ENCODE measurements at regions not wholly inside any gene's neighbourhood (a gene's known extent, or its start where the extent isn't known, plus 50 kb on each side); places are given as distances from the start of the nearest gene placed in this dataset.
"Not testable (repeated sequence)": the region's sequence is repeated elsewhere in the genome, so short reads cannot be mapped to it uniquely, and the experiment has no call there.

GRCh38 chr4:89506866-89507491 is 199.4 kb upstream of the GPRIN3 start:
- DNase-seq (ENCODE audit: low read depth in 4 of 4, low spot score in 1 of 4) = no peak

DNA sequence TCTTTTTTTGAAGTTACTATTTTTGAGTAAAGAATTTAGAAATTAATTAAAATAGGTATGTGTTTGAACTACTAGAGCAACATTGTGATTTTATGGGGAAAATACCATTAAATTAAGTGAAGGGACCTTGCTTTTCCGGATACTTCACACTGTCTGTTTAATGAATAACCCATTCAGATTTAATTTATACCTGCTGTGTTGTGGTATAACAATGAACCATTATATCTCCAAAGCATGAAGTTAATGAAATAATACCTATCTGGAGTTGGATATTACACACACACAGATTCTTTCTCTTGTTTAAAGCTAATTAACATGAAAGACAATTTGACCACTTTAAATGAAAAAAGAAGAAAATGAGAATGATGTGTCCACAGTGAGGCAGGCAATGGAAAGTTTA is 195.0 kb upstream of the GPRIN3 start:
- DNase-seq (ENCODE audit: low read depth in 4 of 4, low spot score in 1 of 4) = no peak

DNA sequence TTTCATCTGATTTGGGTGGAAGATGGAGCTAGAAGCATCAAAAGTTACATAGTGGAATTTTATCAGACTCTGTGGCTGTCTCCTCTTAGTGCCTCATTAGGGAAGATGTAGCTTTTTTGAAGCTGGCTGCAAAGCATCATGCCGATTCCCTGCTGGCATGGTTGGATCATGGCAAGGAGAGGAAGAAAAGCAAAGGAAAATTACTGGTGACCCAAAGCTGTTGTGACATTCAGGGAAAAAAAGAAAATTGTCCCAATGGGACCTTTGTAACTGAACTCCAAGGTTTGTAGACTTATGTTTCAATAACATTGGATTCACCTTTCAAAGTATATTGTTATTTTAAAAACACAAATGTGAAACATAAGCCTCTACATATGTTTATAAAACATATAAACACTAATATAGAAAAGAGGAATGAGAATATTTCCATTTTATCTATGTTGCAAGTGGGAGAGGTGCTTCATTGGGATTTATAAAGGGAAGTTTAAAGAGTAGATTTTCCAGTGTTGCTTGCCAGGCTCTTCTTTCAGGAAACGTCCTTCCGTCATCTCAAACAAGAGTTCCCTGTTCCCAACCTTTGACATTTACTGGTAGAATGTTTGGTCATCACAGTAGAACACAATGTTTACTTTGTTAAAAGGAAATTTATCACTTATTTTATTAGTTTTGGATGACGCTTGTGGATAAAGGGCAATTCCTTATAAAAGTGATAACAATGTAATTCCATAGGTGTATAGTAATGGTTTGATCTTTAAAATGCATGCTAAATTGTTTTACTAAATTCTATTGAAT is 190.1 kb upstream of the GPRIN3 start:
- no peak for DNase-seq (ENCODE audit: low read depth in 4 of 4, low spot score in 1 of 4)

DNA sequence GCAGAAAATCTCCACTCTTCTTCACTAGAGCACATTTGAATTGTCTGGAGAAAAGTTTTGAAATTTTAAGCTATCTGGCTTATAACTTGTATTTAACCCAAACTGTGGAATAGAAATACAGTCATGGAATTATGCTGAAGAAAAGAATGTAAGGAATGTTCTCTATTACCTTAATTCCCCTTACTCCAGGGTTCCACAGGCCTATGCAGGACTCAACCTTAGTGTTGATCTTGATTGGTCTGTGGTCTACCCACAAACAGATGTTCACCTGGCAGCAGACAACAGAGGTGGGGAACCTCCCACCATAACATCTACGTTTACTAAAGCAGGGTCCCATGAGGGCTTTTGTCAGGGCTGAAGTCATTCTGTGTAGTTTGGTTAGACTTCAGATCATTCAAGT is 189.3 kb upstream of the GPRIN3 start:
- no peak for DNase-seq (ENCODE audit: low read depth in 4 of 4, low spot score in 1 of 4)

DNA sequence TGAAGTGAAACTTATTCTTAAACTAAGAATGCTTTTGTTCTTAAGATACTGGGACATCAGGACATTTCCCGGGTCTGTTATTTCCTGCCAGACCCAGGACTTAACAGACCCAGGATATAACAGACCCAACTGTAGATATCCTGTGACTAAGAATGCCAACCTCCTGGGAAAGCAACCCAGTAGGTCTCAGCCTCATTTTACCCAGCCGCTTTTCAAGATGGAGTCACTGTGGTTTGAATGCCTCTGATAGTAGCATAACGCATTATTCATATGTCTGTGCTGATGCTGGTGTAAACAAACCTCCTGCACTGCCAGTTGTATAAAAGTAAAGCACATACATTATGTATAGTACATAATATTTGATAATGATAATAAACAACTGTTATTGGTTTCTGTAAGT is 185.8 kb upstream of the GPRIN3 start:
- DNase-seq (ENCODE audit: low read depth in 4 of 4, low spot score in 1 of 4) = no peak

DNA sequence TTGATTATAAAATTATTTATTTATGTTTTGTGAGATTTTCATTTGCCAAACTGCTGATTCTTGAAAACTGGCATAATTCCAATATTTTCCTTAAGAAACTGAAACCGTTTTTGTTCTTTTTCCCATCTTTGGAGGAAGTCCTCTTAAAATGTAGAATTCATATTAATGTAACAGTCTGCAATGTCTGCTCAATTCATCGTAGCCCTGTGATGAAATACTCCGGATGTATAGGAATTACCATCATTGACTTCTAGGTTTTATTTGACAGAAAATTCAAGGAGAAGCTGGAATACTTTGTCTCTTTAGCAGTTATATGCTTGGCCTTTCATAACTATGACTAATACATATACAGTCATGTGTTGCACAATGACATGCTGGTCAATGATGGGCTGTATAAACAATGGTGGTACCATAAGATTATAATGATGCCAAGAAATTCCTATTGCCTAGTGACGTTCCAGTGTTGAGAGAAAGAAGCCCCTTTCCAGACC is 185.0 kb upstream of the GPRIN3 start:
- no peak for DNase-seq (ENCODE audit: low read depth in 4 of 4, low spot score in 1 of 4)

DNA sequence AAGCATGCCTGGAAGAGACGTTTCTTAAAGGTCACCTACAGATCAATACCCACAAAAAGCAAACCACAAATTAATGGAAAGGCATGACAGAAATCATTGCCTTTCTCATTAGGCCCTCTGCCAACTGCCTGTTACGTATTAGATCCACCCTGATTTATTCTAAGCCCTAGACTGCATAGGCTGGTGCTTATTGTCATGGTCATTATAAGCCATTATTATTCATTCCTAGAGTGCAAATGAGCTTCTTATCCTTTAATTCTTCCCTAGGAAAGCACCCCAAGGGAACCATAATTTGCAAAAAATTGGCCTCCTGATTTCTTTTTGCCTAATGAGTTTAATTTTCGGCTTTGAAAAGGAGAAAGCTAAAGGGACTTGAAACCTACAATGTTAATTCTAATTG is 184.2 kb upstream of the GPRIN3 start:
- DNase-seq (ENCODE audit: low read depth in 4 of 4, low spot score in 1 of 4) = no peak

DNA sequence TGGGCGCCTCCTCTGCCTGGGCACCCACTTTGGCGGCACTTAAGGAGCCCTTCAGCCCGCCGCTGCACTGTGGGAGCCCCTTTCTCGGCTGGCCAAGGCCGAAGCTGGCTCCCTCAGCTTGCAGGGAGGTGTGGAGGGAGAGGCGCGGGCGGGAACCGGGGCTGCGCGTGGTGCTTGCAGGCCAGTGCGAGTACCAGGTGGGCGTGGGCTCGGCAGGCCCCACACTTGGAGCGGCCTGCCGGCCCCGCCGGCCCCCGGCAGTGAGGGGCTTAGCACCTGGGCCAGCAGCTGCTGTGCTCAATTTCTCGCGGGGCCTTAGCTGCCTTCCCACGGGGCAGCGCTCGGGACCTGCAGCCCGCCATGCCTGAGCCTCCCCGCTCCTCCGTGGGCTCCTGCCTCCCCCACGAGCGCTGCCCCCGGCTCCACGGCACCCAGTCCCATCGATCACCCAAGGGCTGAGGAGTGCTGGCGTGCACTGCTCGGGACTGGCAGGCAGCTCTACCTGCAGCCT is 182.4 kb upstream of the GPRIN3 start:
- DNase-seq (ENCODE audit: low read depth in 4 of 4, low spot score in 1 of 4) = not testable (repeated sequence)

DNA sequence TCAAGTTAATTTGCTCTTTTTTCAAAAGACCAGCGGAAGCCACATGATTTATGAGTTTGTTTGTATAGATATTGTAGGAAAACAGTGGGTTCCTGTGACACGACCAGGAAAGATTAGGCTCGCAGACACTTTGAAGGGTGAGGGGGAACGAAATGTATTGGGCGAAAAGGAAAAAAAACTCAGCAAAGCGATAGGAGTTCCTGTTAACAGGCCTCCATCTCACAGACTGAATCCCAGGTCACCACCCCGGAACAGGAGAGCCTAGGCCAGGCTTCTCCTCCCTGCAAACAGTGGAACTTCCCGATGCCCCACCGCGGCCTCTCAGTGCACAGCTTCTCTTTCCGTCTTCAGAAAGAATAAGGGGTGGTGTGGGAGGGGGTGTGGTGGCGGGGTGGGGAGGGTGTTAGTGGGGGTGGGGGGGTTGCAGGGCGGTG is 181.8 kb upstream of the GPRIN3 start:
- DNase-seq (ENCODE audit: low read depth in 4 of 4, low spot score in 1 of 4) = no peak

DNA sequence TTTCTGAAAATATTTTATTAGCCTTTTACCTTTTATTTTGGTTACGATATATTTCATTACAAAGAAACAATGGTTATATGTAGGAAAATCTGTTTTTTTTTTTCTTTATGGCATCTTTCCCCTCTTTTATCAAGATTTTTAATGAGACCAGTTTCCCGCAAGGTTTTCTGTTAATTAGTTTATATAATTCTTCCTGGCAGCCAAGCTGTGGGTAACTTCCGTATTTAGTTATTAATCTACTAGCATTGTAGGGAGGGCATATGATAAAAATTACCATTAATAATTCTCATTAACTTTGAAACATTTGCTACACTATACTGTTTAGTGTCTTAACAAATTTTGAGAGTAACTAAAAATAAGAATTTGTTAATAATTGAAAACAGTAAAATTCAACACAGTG is 181.1 kb upstream of the GPRIN3 start:
- no peak for DNase-seq (ENCODE audit: low read depth in 4 of 4, low spot score in 1 of 4)

DNA sequence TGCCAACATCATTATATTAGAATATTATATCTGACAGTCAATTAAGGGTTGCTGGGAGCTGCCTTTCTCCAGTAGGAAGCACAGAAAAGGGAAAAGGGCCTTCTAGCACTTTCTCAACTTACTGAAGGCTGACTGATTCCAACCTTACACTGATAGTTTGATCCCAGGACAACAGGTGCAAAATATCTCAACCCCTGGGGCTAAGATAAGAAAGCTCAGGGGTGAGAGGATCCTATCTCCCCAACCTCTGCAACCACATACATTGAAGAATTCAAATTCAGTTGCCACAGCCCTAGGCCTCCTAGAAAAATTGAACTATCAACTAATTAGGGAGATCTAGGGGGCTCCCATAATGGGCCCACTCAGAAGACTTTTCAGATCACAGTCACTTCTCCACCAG is 179.1 kb upstream of the GPRIN3 start:
- no peak for DNase-seq (ENCODE audit: low read depth in 4 of 4, low spot score in 1 of 4)

DNA sequence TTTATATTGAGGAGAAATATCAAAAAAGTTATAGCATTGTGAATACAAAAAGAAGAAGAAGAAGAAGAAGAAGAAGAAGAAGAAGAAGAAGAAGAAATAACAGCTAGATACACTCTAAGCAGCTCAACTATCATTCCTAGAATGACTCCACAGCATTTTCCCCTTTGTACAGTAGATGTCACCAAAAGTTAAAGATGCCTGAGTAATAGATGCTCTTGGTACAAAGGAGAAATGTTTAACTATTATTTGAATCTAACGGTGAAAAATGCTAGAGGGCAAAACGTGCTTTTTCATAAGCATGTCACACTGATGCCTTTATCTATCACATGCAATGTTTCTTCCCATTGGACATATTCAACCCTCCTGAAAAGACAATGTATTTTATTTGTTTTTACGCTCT is 178.4 kb upstream of the GPRIN3 start:
- DNase-seq (ENCODE audit: low read depth in 4 of 4, low spot score in 1 of 4) = no peak

DNA sequence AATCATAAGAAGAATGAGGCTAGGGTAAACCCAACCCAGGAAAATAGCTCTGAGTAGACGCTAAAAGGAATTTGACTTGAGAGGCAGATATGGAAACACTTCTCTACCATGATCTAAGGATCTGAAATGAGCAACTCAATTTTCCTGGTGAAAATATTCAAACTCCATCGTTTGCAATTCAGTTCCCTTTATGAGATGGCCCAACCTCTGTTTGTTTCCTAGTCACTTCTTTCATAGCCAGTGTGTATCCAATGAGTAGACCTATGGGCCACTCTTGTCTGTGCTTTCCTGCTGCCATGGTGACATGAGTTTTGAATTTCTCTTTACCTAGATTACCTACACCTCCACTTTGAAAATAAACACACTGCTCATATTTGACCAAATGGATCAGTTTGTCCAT is 176.2 kb upstream of the GPRIN3 start:
- DNase-seq (ENCODE audit: low read depth in 4 of 4, low spot score in 1 of 4) = no peak

DNA sequence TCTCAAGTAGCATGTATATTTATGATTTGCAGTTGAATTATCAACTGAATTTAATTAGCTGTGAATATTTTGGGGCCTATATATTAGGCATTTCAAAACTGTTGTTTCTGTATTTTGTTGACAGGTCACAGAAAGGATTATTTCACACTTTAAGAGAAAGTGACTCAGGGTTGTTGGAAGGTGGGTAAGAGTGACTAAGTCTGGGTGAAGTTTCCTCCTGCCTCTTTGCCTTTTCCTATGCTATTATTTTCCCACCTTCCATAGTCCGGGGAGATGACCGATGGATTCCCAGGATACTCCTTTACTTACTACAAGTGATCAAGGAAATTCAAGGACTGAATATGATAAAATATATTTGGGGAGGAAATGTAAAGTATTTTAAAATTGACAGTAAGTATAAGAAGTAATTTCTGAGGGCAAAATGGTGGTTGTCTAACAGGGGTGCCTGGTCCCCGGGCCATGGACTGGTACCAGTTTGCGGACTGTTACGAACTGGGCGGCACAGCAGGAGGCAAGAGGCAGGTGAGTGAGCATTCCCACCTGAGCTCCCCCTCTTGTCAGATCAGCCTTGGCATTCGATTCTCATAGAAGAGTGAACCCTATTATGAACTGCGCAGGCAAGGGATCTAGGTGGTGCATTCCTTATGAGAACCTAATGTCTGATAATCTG is 175.5 kb upstream of the GPRIN3 start:
- DNase-seq (ENCODE audit: low read depth in 4 of 4, low spot score in 1 of 4) = no peak

DNA sequence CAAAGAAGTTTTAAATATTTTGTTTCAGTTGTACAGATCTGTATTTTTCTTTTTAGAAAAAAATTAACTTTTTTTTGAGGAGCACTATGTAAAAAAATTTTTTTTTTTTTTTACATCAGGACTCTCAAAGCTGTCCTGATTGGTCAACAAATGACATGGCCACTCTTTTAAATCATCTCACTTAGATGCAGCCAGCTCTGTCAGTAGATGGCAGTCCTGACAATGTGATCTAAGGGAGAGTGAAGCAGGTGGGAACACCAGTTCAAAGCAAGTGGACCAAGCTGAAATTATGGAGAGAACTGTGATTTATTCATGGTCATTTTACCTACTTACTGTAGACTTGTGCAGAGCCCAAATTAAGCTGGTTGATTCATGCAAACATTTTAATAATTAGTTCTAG is 174.7 kb upstream of the GPRIN3 start:
- no peak for DNase-seq (ENCODE audit: low read depth in 4 of 4, low spot score in 1 of 4)

GRCh38 chr4:89469930-89470375 is 162.4 kb upstream of the GPRIN3 start:
- peak in 3 of 4 experiments; percentile 4 to 7 (median 6) for DNase-seq (ENCODE audit: low read depth in 4 of 4, low spot score in 1 of 4)

DNA sequence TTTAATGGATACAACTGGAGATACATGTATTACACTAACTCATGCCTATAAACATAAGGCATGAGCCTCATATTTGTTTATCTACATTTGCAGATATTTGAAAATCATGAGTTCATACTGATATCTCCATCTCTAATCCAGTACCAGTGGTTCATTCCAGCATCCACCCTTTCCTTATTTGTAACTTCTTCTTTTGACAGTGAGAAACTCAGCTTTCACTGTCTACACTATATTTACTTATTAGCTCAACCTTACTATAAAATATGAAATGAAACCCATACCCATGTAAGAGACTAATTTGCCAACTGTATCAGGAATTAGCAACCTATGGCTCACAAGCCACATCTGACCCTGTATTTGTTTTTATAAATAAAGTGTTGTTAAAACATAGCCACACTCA is 161.9 kb upstream of the GPRIN3 start:
- no peak for DNase-seq (ENCODE audit: low read depth in 4 of 4, low spot score in 1 of 4)

- no peak for DNase-seq (ENCODE audit: low read depth in 4 of 4, low spot score in 1 of 4)
Observed at GRCh38 chr4:89468602-89469001, 161.0 kb upstream of the GPRIN3 start.

GRCh38 chr4:89463341-89463740 is 155.7 kb upstream of the GPRIN3 start:
- no peak for DNase-seq (ENCODE audit: low read depth in 4 of 4, low spot score in 1 of 4)

DNA sequence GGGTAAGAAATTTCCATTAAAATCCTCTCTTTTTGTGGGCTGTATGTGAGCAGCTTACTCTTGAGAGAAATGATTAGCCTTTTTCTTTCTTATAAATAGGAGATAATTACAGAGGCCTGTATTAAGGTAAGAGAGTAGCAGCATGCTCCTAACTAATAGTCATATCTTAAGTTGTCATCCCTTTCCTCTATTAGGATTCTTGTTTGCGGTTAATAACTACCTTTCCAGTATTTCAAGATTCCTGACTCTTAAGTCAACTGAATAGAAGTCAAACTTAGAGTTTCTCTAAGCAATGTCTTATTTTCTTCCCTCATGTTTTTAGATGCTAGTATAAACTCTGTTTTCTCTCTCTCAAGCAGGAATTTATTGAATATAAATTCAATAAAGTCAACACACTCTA is 139.9 kb upstream of the GPRIN3 start:
- DNase-seq (ENCODE audit: low read depth in 4 of 4, low spot score in 1 of 4) = no peak

DNA sequence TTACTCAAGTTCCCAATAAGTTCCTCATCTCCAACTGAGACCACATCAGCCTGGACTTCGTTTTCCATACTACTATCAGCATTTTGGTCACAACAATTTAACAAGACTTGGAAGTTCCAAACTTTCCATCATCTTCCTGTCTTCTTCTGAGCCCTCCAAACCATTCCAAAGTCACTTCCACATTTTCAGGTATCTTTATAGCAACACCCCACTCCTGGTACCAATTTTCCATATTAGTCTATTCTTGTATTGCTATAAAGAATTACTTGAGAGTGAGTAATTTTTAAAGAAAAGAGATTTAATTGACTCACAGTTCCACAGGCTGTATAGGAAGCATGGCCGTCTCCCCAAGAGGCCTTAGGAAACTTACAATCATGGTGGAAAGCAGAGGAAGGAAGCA is 138.6 kb upstream of the GPRIN3 start:
- DNase-seq (ENCODE audit: low read depth in 4 of 4, low spot score in 1 of 4) = no peak

GRCh38 chr4:89439533-89439932 is 131.9 kb upstream of the GPRIN3 start:
- DNase-seq (ENCODE audit: low read depth in 4 of 4, low spot score in 1 of 4) = no peak

All from stimulated activated CD4-positive, alpha-beta T cell treated with anti-CD3 and anti-CD28 coated beads, Interleukin-1b, Interleukin-23, amount 100 ng/mL, for 24 hours (primary cell).